MM.1S (cell line): ENCODE measurements at regions not wholly inside any gene's neighbourhood (a gene's known extent, or its start where the extent isn't known, plus 50 kb on each side); places are given as distances from the start of the nearest gene placed in this dataset.

Experiments used
- DNase-seq: peaks from one replicate; pipeline ENCODE4 v3.0.0-alpha.2; 2015
- H2AFZ ChIP-seq: fragments of 300-600 bp; sonication (generic); 2 replicates; pipeline ENCODE4 v1.6.0; 2016; ENCODE audit warnings: antibody characterized with exemption, low read length
- H3F3A ChIP-seq: fragments of 300-600 bp; sonication (generic); 2 replicates; pipeline ENCODE4 v1.6.1; 2016; ENCODE audit warnings: mild to moderate bottlenecking, antibody characterized with exemption, low read length, moderate library complexity, mixed read lengths; ENCODE audit not compliant: insufficient read depth
- H3K27ac ChIP-seq: fragments of 300-600 bp; sonication (generic); 2 replicates; pipeline ENCODE4 v1.5.1; 2016; ENCODE audit warnings: mild to moderate bottlenecking, low read length
- H3K27me3 ChIP-seq: fragments of 300-600 bp; sonication (generic); replicated peaks from 2 replicates; pipeline ENCODE4 v1.6.0; 2016; ENCODE audit warnings: low read length; ENCODE audit not compliant: insufficient read depth
- H3K36me3 ChIP-seq: fragments of 300-600 bp; sonication (generic); replicated peaks from 2 replicates; pipeline ENCODE4 v1.6.1; 2016; ENCODE audit warnings: mild to moderate bottlenecking, low read length, mixed read lengths; ENCODE audit not compliant: insufficient read depth
- H3K4me1 ChIP-seq: fragments of 300-600 bp; sonication (generic); 2 replicates; pipeline ENCODE4 v1.6.1; 2016; ENCODE audit warnings: low read length, mixed read lengths
- H3K4me2 ChIP-seq: fragments of 300-600 bp; sonication (generic); 2 replicates; pipeline ENCODE4 v1.6.0; 2016; ENCODE audit warnings: low read depth, low read length
- H3K4me3 ChIP-seq: fragments of 300-600 bp; sonication (generic); 2 replicates; pipeline ENCODE4 v1.5.1; 2016; ENCODE audit warnings: low read length, mixed read lengths
- H3K79me2 ChIP-seq: fragments of 300-600 bp; sonication (generic); 2 replicates; pipeline ENCODE4 v1.6.1; 2016; ENCODE audit warnings: mixed run types, low read length, mixed read lengths
- H3K9ac ChIP-seq: fragments of 300-600 bp; sonication (generic); 2 replicates; pipeline ENCODE4 v1.6.1; 2016; ENCODE audit warnings: low read length, mixed read lengths
- H3K9me2 ChIP-seq: fragments of 300-600 bp; sonication (generic); replicated peaks from 2 replicates; pipeline ENCODE4 v1.6.1; 2016; ENCODE audit warnings: mild to moderate bottlenecking, low read length, mixed read lengths; ENCODE audit not compliant: insufficient read depth
- H3K9me3 ChIP-seq: fragments of 300-600 bp; sonication (generic); replicated peaks from 2 replicates; pipeline ENCODE4 v1.6.1; 2016; ENCODE audit warnings: mild to moderate bottlenecking, low read length, mixed read lengths; ENCODE audit not compliant: insufficient read depth
- H4K20me1 ChIP-seq: fragments of 300-600 bp; sonication (generic); 2 replicates; pipeline ENCODE4 v1.6.1; 2016; ENCODE audit warnings: mild to moderate bottlenecking, low read length, moderate library complexity, mixed read lengths; ENCODE audit not compliant: insufficient read depth
- CTCF ChIP-seq: fragments of 300-600 bp; sonication (generic); IDR thresholded peaks from 2 replicates; pipeline ENCODE4 v1.5.1; 2016; ENCODE audit warnings: antibody characterized with exemption, low read length, mixed read lengths
- EZH2 ChIP-seq: fragments of 300-600 bp; sonication (generic); optimal IDR thresholded peaks from 2 replicates; pipeline ENCODE3; 2017; ENCODE audit warnings: low read depth, mild to moderate bottlenecking, antibody characterized with exemption, low read length, mixed read lengths
- EZH2phosphoT487 ChIP-seq: fragments of 300-600 bp; sonication (generic); IDR thresholded peaks from 2 replicates; pipeline ENCODE4 v1.6.1; 2018; ENCODE audit warnings: antibody characterized with exemption, low read length

- Histone ChIP-seq H3K9ac (no peak overlapping the region), H3K9me3 (no peaks in the 10 kb centered on the region), H3K27me3 (no peaks in the 10 kb centered on the region), H3K27ac (no peak overlapping the region), H3K79me2 (no peaks in the 10 kb centered on the region), H3K4me1 (peaks cover 4% of the 10 kb centered on the region), H3K9me2 (no peaks in the 10 kb centered on the region), H3K4me2 (no peak overlapping the region), H2AFZ (no peak overlapping the region), H3F3A (no peaks in the 10 kb centered on the region), H4K20me1 (no peaks in the 10 kb centered on the region), H3K36me3 (no peaks in the 10 kb centered on the region), H3K4me3 (no peak overlapping the region)
- DNase-seq, result no peak
- TF ChIP-seq EZH2phosphoT487 (no peak), CTCF (no peak), EZH2 (no peak)
Observed at GRCh38 chr1:90134175-90134955, 139.5 kb downstream of the ZNF326 start.

- Histone ChIP-seq H3K36me3 (no peaks in the 10 kb centered on the region), H3K9me3 (no peaks in the 10 kb centered on the region), H2AFZ (no peak overlapping the region), H3K9me2 (no peaks in the 10 kb centered on the region), H3F3A (no peaks in the 10 kb centered on the region), H3K4me1 (peaks cover 4% of the 10 kb centered on the region), H3K27ac (no peak overlapping the region), H3K9ac (no peak overlapping the region), H3K27me3 (no peaks in the 10 kb centered on the region), H4K20me1 (no peaks in the 10 kb centered on the region), H3K4me2 (no peak overlapping the region), H3K4me3 (no peak overlapping the region), H3K79me2 (no peaks in the 10 kb centered on the region)
- TF ChIP-seq CTCF (peak; percentile 60), EZH2phosphoT487 (no peak), EZH2 (no peak)
- peak; percentile 70 for DNase-seq
Observed at GRCh38 chr1:90133133-90133532, 138.2 kb downstream of the ZNF326 start.

GRCh38 chr1:90132306-90132705 lies 137.4 kb downstream of the ZNF326 start:
- DNase-seq, result no peak
- Histone ChIP-seq H3K9me3 (no peaks in the 10 kb centered on the region), H3K9ac (no peak overlapping the region)

More at GRCh38 chr1:90132306-90132705, 137.4 kb downstream of the ZNF326 start:
- Histone ChIP-seq H3K79me2 (no peaks in the 10 kb centered on the region), H3K4me3 (no peak overlapping the region), H3K36me3 (no peaks in the 10 kb centered on the region), H4K20me1 (no peaks in the 10 kb centered on the region), H3K27me3 (no peaks in the 10 kb centered on the region), H3K4me2 (no peak overlapping the region), H3F3A (no peaks in the 10 kb centered on the region), H3K9me2 (no peaks in the 10 kb centered on the region), H3K4me1 (peaks cover 6% of the 10 kb centered on the region), H3K27ac (no peak overlapping the region), H2AFZ (no peak overlapping the region)
- no peak for TF ChIP-seq EZH2phosphoT487
- no peak for TF ChIP-seq EZH2
- no peak for TF ChIP-seq CTCF
